ENCODE measurements at regions not wholly inside any gene's neighbourhood (a gene's known extent, or its start where the extent isn't known, plus 50 kb on each side); places are given as distances from the start of the nearest gene placed in this dataset.

- no peak for DNase-seq
These were observed 54.8 kb downstream of the NOG start for GRCh38 chr17:56648321-56648720.

- DNase-seq, result no peak
These were observed 55.3 kb downstream of the NOG start for GRCh38 chr17:56648806-56649205.

- DNase-seq, result no peak
These were observed 59.1 kb downstream of the NOG start for GRCh38 chr17:56652628-56653027.

- peak; percentile 17 for DNase-seq
These were observed 60.4 kb downstream of the NOG start for GRCh38 chr17:56653877-56654276.

- no peak for DNase-seq
These were observed 63.3 kb downstream of the NOG start for GRCh38 chr17:56656701-56657327.

GRCh38 chr17:56658648-56659047 is 65.1 kb downstream of the NOG start:
- DNase-seq, result no peak

- DNase-seq, result no peak
These were observed 66.1 kb downstream of the NOG start for GRCh38 chr17:56659622-56660021.

GRCh38 chr17:56661906-56662305 is 68.4 kb downstream of the NOG start:
- DNase-seq, result no peak

GRCh38 chr17:56665864-56666263 is 72.4 kb downstream of the NOG start:
- no peak for DNase-seq

GRCh38 chr17:56667925-56668458 is 74.5 kb downstream of the NOG start:
- no peak for DNase-seq

- no peak for DNase-seq
These were observed 78.7 kb downstream of the NOG start for GRCh38 chr17:56672195-56672594.

GRCh38 chr17:56674401-56674925 is 81.0 kb downstream of the NOG start:
- no peak for DNase-seq

- DNase-seq, result no peak
These were observed 82.6 kb downstream of the NOG start for GRCh38 chr17:56675876-56676660.

GRCh38 chr17:56676810-56677209 is 83.3 kb downstream of the NOG start:
- no peak for DNase-seq

- DNase-seq, result peak; percentile 2
These were observed 85.0 kb downstream of the NOG start for GRCh38 chr17:56678249-56679114.

- no peak for DNase-seq
These were observed 85.7 kb downstream of the NOG start for GRCh38 chr17:56679115-56679776.

GRCh38 chr17:56679777-56680422 is 86.4 kb downstream of the NOG start:
- DNase-seq, result no peak

GRCh38 chr17:56680676-56681075 is 87.2 kb downstream of the NOG start:
- DNase-seq, result no peak

GRCh38 chr17:56681561-56682266 is 88.2 kb downstream of the NOG start:
- no peak for DNase-seq

- DNase-seq, result no peak
These were observed 94.7 kb downstream of the NOG start for GRCh38 chr17:56688151-56688550.
